ENCODE measurements at regions not wholly inside any gene's neighbourhood (a gene's known extent, or its start where the extent isn't known, plus 50 kb on each side); places are given as distances from the start of the nearest gene placed in this dataset.

- TF ChIP-seq CTCF (conservative IDR thresholded peaks at IDR 0.05) (no peak), EZH2 (IDR thresholded peaks at IDR 0.05; ENCODE audit: low read depth) (no peak)
Measured at GRCh38 chr10:120371856-120372255, 85.2 kb upstream of the PLPP4 start.
